ENCODE measurements at regions not wholly inside any gene's neighbourhood (a gene's known extent, or its start where the extent isn't known, plus 50 kb on each side); places are given as distances from the start of the nearest gene placed in this dataset.
"Not testable (repeated sequence)": the region's sequence is repeated elsewhere in the genome, so short reads cannot be mapped to it uniquely, and the experiment has no call there.

DNA sequence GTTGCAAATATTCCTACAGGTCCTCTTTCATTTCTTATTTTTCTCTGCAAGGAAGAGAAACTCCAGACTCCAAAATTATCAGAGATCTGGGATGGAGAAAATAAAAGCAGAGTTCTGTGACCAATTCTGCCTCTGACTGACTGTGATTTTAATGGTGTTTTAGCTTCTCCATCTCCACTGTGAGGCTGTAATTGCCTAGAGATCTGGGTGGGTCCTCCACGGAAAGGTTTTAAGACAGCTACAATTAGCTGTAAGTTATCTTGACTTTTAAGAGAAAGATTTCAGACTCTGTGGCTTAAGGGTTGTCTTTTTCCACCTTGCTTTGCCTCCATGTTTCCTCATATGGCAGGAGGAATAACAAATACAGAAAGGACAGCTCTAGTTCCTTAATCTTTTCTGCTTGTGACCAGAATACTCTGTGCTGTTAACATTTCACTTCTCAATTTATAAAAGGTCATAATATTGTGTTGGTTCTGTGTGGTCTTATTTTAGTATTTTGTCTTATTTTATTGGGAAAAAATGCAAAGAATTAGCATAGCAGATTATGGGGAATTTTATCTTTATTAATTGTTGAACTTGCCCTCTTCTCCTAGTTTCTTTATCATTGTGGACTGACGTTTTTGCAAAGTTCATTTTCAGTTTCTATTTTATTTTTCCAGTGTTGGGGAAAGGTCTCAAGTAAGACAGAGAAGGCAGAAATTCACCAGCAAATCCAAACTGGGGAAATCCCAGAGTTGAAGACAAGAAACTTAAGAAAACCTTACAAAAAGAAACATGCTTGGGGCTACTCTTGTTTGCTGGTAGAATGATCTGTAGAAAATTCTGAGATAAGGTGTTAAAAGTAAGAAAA, 157.9 kb downstream of the RAP2B start:
- no peak for DNase-seq

GRCh38 chr3:153320585-153321128, 158.6 kb downstream of the RAP2B start:
- no peak for DNase-seq

GRCh38 chr3:153328690-153329089, 166.7 kb downstream of the RAP2B start:
- no peak for DNase-seq

DNA sequence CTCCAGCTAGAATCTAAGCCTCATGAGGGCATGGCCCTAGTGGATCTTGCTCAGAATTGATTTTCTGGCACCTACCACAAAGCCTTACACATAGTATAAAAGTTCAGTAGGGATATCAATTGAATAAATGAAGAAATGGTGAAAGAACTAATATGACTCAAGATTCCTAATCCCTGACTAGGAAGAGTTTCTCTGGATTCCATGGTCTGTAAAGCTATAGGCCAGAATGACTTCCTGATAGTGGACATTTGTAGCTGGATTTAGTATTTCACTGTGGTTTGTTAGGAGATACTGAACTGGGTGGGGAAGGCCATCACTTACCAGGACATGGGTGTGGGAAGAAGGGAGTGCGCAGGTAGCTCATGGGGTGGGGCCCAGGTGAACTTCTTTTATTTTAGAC, 168.9 kb downstream of the RAP2B start:
- DNase-seq = no peak

DNA sequence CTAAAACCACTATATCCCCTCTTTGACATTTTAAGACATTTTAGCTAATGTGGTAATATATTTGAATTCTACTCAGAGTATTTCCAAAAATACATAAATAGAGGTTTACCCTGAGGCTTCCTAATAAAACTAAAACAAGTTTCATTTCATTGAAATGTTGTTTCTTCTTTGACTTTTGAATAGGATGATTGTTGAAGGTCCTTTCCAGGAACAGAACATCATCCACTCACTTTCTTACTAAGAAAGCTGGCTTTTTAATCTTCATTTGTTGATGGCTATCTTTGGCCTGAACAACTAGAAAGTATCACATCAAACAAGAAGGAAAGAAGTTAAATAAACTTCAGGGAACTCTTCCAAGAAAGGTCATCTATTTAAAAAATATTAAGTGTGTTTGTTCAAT, 169.7 kb downstream of the RAP2B start:
- no peak for DNase-seq

- DNase-seq = no peak
Measured at GRCh38 chr3:153334558-153334957, 172.5 kb downstream of the RAP2B start.

GRCh38 chr3:153337369-153337768, 175.3 kb downstream of the RAP2B start:
- DNase-seq = no peak

- DNase-seq = no peak
Measured at GRCh38 chr3:153338487-153338886, 176.5 kb downstream of the RAP2B start.

- no peak for DNase-seq
Measured at GRCh38 chr3:153339065-153339464, 177.0 kb downstream of the RAP2B start.

DNA sequence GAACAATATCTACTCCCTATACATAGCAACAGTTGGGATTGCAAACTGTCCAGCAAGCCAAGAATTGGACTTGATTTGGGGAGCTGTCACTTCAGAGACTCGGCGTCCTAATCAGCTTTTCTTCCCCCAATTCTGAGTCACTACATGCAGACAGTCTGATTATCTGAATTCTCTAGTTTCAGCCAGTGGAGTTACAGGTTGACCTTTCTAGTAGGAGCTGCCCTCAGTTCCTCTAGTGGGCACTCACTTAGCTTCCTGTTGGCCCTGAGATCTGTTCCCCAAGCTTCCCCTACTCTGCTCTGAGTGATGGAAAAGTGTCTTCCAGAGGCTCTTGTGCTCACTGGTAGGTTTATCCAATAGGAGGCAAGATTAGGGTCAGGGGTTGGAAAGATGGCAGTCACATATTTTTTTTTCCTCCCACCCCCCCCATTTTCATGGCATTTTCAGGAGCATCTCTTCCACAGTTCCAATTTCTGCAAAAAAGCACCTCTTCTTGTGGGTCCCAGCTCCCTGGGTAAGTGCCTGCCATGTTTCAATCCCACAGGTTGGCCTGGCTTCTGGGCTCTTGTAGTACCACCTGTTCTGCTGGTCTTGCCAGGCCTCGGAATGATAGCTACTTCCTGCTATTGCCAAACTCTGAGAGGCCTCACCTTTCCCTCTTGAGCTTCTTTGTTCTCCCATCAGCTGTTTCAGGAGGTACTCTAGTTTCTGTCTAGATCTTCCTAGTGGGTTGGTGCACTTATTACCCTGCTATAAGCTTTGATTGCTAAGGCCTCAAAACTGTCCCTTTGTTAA, 182.2 kb downstream of the RAP2B start:
- DNase-seq = no peak

DNA sequence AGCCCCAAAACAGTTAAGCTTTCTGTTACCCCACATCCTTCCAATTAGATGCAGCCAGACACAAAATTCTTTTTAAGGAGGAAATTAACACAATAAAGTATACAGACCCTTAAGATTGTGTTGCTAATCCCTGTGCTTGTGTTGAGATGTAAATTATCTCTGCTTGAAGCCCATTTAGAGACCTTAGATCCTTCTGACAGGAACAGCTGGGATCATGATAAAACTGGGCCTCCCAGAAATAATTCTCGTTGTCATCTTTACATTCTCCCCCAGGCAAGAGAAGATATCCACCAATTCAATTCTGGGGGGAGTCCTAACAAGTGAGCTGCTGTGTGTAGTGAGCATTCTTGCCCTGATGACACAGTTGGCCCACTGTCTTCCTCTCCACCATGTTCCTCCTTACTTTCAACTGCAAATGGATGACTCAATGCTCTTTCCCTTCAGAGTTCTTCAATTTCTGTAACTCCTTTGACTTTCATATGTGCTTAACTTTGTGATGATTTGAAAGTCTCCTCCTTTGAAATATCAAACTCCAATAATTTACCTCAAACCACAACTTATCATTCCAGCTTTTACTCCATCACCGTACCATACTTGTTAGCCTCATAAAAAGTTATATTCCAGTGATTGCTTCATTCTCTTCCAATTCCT, 186.6 kb downstream of the RAP2B start:
- DNase-seq = no peak

- DNase-seq = no peak
Measured at GRCh38 chr3:153349108-153349499, 187.1 kb downstream of the RAP2B start.

DNA sequence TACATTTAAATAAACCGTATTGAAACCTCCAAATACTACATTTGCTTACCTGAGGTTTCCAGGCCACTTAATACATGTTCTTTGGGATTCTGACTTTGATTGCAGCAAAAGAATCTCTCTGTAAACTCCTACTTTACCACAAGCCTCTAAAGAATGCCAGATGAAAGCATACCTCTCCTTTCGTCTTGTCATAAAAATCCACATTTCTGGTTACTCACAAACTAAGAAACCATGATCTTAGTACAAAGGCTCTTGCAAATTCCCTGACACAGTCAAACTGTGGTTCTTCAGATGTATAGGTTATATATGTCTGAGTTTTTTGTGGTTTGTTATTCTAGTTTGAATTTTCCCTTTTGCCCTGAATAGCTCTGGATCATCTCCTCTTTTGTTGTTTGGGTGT, 188.4 kb downstream of the RAP2B start:
- DNase-seq = no peak

GRCh38 chr3:153354641-153355040, 192.6 kb downstream of the RAP2B start:
- no peak for DNase-seq

- DNase-seq = no peak
Measured at GRCh38 chr3:153355559-153355958, 193.5 kb downstream of the RAP2B start.

DNA sequence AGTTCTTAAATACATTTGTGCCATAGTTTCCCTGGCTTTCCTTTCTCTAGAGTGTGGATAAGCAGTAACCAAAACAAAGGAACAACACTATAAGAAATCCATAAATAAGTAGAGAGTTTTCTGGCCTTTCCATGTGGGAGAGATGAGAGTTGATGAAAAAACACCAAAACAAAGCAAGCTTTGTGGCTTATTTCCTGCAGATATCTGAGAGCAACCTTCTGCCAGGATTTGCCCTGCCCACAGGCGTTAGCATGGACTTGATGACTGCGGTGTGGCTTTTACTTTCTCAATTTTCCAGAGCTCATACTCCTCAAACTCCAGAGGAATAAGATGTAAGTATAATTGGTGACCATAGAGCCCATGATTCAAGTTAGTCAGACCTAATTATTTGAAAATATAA, 194.9 kb downstream of the RAP2B start:
- DNase-seq = no peak

- DNase-seq = no peak
Measured at GRCh38 chr3:153357436-153357835, 195.4 kb downstream of the RAP2B start.

- no peak for DNase-seq
Measured at GRCh38 chr3:153369561-153370374, 207.7 kb downstream of the RAP2B start.

DNA sequence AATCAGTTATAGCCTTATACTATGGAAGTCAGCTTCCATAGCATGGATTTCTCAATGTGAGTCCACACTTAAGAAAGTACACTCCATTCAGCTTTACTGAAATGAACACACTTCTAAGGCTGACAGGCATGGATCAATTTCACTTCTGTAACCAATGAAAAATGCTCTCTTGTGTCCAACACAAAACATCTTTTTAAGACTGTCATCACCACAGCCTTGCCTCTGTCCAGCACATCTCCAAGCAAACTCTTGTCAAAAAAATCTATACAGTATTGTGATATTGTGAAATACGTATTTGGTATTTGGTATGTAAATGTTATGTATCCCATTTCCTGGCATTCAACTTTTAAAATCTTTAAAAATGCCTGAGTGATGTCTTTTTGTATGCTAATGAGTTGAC, 208.7 kb downstream of the RAP2B start:
- DNase-seq = no peak

GRCh38 chr3:153372326-153372725, 210.3 kb downstream of the RAP2B start:
- no peak for DNase-seq

DNA sequence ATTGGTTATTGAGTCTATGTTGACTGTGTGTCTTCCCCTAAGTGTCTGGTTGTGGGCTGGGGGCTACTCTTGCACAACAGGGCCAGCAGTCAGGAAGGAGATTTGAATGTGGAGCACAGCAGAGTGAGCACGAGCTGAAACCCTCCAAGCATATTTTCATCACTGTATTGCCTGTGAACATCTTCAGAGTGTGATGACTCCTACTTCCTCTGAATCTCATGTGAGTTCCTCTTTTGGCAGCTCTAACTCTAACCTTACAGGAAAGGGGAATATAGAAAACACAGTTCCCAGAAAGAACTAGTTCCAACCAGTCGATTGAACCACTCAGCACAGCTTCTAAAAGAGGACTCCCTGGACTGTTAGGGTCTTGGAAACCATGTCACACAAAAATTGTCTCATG, 211.6 kb downstream of the RAP2B start:
- no peak for DNase-seq

DNA sequence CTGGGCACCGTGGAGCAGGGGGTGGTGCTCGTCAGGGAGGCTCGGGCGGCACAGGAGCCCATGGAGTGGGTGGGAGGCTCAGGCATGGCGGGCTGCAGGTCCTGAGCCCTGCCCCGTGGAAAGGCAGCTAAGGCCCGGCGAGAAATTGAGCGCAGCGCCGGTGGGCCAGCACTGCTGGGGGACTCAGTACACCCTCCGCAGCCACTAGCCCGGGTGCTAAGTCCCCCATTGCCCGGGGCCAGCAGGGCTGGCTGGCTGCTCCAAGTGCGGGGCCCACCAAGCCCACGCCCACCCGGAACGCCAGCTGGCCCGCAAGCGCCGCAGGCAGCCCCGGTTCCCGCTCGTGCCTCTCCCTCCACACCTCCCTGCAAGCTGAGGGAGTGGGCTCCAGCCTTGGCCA, 216.3 kb downstream of the RAP2B start:
- not testable (repeated sequence) for DNase-seq

- DNase-seq = no peak
Measured at GRCh38 chr3:153379516-153379915, 217.5 kb downstream of the RAP2B start.

All from CD4-positive, alpha-beta T cell treated with Interleukin-17A for 4 hours (primary cell).